EH (cell line): ENCODE measurements at regions not wholly inside any gene's neighbourhood (a gene's known extent, or its start where the extent isn't known, plus 50 kb on each side); places are given as distances from the start of the nearest gene placed in this dataset.
A peak's percentile ranks its signal among the peaks of the same experiment; 100 is the strongest.
"Not testable (repeated sequence)": the region's sequence is repeated elsewhere in the genome, so short reads cannot be mapped to it uniquely, and the experiment has no call there.

Experiments
- DNase-seq: peaks from one replicate; pipeline ENCODE4 v3.0.0-alpha.2; 2015; ENCODE audit warnings: low read depth

DNA sequence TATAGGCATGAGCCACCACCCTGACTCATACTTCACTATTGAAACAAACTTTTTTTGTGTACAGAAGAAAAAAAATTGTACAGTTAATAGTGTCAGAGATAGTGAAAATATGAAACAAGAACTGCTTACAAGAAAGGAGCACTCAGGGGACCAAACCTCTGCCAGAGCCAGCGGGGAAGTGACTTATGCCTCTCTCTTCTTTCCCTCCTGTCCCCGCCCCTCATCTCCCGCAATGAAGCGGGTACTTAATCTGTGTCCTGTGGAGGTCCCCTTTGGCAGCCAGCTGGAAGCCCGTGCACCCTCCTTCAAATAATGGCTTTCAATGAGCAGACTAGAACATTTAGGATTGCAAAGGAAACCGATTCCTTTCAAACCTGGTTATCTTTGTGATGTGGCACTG, 51.5 kb downstream of the PPIAL4A start:
- DNase-seq, result not testable (repeated sequence)

GRCh38 chr1:120941836-120942217, 52.3 kb downstream of the PPIAL4A start:
- not testable (repeated sequence) for DNase-seq

DNA sequence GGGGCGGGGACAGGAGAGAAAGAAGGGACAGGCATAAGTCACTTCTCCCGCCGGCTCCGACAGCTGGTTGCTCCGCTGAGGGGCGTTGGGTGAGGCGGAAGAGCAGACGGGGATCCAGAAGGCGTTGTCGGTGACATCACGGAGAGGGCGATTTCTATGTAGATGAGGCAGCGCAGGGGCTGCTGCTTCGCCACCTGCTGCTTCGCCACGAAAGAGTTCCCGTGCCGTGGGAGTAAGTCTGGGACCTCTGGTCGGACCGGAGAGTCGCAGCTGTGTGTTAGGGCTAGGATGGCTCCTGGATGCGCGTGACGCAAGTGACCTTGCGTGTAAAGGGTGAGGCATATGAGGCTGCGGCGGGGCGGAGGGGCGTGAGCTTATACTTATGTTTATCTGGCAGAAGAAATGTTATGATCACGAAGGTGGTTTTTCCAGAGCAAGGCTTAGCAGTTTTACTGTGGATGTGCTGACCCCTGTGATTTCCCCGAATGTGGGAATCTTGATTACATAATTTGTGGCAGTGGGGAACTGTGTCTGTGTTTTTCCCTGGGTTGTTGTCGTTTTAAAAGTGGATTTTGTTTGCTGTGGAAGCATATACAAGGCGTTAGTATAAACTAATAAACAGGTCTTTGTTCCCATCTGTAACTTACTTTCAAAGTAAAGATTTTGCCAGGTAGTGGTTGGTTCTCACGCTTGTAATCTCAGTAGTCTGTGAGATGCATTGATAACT, 52.8 kb downstream of the PPIAL4A start:
- DNase-seq, result peak; percentile 5

DNA sequence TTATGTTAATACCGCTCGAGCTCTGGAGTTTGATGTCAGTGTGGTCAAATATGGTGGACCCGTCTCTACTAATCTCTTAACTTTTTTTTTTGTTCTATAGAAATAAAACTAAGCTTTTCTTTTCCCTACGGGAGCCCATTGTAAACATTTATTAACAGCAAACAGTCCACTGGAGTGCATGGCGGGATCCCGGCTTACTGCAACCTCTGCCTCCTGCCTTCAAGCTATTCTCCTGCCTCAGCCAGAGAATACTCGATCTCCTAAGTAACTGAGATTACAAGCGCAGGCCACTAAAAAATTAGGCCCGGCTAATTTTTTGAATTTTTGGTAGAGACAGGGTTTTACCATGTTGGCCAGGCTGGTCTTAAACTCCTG, 53.4 kb downstream of the PPIAL4A start:
- not testable (repeated sequence) for DNase-seq

DNA sequence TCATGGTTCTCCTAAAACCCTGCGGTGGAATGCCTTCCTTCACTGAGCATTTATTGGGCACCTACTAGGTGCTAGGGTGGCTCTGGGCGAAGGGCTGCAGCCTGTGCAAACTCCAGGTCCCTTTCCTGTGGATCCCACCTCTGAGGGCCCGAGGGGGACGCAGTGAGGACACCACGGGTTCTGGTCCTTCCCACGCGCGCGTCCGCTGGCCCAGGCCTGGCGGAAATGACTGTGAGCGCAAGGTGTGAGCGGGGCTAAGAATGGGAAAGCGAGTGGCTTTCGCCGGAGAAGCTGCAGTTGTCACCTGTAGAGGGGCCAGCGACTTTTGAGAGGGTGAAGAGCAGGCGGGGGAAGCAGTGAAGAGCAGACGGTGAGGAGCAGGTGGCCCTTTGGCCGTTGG, 55.1 kb downstream of the PPIAL4A start:
- not testable (repeated sequence) for DNase-seq

DNA sequence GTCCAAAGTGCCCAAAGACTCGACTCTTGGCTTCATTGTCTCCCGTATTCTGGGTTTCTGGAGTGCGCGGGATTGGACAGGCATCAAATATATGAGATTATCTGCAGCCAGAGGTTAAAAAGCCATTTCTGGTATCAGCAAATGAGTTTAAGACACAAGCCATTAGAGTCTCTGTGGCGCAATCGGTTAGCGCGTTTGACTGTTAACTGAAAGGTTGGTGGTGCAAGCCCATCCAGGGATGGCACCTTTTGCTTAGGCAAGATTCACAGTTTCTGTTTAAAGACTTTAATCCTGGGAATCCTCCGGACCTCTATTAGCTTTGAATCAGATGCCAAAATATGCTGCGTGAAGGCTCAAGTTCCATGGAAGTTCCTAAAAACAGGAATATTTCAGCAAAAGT, 55.6 kb downstream of the PPIAL4A start:
- DNase-seq, result not testable (repeated sequence)

GRCh38 chr1:120947114-120947513, 57.5 kb downstream of the PPIAL4A start:
- DNase-seq, result not testable (repeated sequence)

DNA sequence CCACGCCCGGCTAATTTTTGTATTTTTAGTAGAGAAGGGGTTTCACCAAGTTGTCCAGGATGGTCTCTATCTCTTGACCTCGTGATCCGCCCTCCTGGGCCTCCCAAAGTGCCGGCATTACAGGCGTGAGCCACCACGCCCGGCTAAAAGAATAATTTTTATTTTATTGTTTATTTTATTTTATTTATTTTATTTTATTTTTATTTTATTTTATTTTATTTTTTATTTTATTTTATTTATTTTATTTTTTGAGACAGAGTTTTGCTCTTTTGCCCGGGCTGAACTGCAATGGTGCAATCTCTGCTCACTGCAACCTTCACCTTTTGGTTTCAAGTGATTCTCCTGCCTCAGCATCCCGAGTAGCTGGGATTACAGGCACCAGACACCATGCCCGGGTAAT, 60.2 kb downstream of the PPIAL4A start:
- not testable (repeated sequence) for DNase-seq

GRCh38 chr1:120950633-120951032, 61.1 kb downstream of the PPIAL4A start:
- DNase-seq, result not testable (repeated sequence)

DNA sequence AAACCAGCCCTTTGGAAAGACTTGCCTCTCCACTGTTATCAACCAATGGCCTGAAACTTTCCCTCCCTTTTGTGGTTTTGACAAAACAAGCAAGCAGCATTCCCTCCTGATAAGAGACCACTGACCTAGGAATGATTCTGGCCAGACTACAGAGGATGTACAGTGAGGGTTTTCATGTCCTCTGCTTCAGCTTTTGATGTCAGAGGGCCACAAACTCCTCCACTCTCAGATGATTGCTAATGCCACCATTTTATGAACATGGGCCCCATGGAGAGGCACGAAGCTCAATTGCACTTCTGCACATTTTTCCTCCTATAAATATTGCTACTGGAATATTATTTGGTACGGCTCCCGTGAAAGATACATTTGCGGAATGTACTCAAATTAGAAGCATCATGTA, 61.5 kb downstream of the PPIAL4A start:
- DNase-seq, result not testable (repeated sequence)

- not testable (repeated sequence) for DNase-seq
Observed at GRCh38 chr1:120952207-120952870, 62.8 kb downstream of the PPIAL4A start.

- not testable (repeated sequence) for DNase-seq
Observed at GRCh38 chr1:120952871-120953265, 63.3 kb downstream of the PPIAL4A start.

DNA sequence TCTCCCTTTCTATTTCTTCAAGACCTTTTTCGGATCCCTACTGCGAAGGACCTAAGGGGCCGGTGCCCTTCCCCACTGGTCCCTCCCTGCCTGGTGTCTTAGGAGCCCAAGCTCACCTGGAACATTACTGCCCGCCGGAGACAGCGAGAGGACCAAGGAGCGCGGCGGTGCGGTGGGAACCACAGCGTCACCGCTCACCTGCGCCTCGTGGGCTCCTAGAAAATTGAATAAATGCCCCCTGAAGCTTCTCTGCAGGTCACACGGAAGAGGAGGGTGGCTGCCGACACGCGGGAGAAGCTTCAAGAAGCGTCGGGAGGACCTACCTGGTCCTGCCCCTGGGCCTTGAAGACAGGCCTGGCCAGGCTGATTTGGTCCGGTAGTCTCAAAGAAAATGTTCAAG, 65.2 kb downstream of the PPIAL4A start:
- no peak for DNase-seq

GRCh38 chr1:120955961-120956360, 66.4 kb downstream of the PPIAL4A start:
- DNase-seq, result not testable (repeated sequence)

- DNase-seq, result not testable (repeated sequence)
Observed at GRCh38 chr1:120966018-120966417, 76.4 kb downstream of the PPIAL4A start.

GRCh38 chr1:120972863-120973262, 83.3 kb downstream of the PPIAL4A start:
- DNase-seq, result not testable (repeated sequence)

DNA sequence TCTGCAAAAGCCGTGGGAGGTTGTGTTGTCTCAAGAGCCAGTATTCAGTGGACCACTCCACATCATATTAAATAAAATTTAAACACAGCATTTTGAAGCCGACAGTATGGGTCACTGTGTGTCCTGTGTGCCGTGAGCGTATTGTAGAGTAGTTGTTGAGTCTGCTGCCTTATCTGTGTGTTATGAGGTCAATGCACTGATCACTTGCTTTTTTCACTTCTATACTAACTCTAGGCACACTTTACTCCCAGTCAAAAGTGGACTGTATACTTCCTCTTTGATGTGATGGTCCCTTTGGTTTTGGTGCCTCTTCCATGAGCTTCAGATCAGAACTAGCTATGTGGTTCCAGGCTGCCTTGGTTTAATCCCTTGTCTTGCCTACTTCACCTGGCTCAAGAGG, 84.3 kb downstream of the PPIAL4A start:
- not testable (repeated sequence) for DNase-seq

GRCh38 chr1:120977279-120977678, 87.7 kb downstream of the PPIAL4A start:
- not testable (repeated sequence) for DNase-seq

DNA sequence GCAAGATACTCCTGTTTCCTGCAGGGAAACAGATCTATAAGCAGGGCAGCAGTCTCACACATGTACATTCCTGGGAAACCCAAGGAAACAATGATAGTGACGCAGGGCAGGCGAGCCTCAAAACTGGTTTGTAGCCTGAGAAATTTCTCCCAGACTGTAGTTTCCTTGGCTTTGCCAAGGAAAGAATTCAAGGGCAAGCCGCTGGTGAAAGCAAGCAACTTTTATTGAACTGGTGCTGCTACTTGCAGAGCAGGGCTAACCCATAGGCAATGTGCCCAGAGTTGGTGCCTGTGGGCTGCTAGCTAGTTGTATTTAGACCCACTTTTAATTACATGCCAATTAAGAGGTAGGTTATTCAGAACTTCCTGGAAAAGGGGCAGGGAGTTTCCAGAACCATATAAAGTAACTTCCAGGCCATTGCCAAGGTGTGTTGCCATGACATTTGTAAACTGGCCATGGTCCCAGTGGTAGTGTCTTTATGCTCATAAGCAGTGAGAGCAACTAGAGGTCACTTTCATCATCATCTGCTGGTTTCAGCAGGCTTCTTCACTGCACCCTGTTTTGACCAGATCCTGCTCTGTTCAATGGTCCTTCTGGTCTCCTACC, 92.0 kb downstream of the PPIAL4A start:
- DNase-seq, result not testable (repeated sequence)

GRCh38 chr1:120994614-120995013, 105.0 kb downstream of the PPIAL4A start:
- DNase-seq, result not testable (repeated sequence)

- DNase-seq, result not testable (repeated sequence)
Observed at GRCh38 chr1:120995025-120995424, 105.5 kb downstream of the PPIAL4A start.

DNA sequence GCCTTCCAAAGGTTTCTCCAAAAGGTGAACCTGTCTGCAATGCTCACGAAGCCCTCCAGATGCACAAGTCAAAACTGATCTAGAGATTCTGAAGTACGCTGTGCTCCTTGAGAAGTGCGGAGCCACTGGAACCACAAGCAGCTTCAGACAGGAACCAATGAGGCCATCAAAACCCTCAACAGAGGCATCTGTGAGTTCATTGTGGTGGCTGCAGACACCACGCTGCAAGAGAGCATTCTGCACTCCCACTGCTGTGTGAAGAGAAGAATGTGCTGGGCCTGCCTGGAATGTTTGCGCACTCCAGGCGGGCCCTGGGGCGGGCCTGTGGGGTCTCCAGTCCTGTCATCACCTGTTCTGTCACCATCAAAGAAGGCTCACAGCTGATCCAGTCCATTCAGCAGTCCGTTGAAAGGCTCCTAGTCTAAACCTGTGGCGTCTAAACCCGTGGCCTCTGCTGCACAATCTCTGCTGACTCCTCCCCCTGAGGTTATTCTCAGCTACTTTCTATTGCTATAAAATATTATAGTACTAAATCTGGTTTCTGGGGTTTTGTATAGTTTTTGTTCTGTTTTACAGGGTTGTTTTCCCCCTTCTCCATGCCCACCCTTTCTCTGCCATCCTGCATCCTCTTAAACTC, 111.6 kb downstream of the PPIAL4A start:
- not testable (repeated sequence) for DNase-seq

- DNase-seq, result not testable (repeated sequence)
Observed at GRCh38 chr1:121003230-121003629, 113.7 kb downstream of the PPIAL4A start.
